H1 (cell line): ENCODE measurements at regions not wholly inside any gene's neighbourhood (a gene's known extent, or its start where the extent isn't known, plus 50 kb on each side); places are given as distances from the start of the nearest gene placed in this dataset.

Experiments
- CTCF ChIA-PET: fragments of 300-600 bp; sonication (Branson Sonifier 250); formaldehyde crosslinking; loops from one replicate; lab custom pipeline; 2021; ENCODE audit not compliant: partially characterized antibody; lab: Charles Lee
- POLR2A ChIA-PET: fragments of 300-600 bp; sonication (Branson Sonifier 250); formaldehyde crosslinking; loops from one replicate; lab custom pipeline; 2021; ENCODE audit warnings: inconsistent platforms; ENCODE audit not compliant: partially characterized antibody; lab: Charles Lee
- DNase-seq, 2 experiments: peaks; one replicate each; pipeline versions ENCODE4 v3.0.0 to v3.0.0-alpha.2; 2010 to 2022; ENCODE audit warnings: low spot score in 2 of 2, low read depth in 1 of 2, mixed read lengths in 1 of 2
- FAIRE-seq: peaks from 2 replicates; lab custom pipeline; 2011; peaks lifted over from hg19 to GRCh38; lab: Jason Lieb, UNC
- H2AFZ ChIP-seq: 2 replicates; pipeline ENCODE4 v1.8.1; 2012; ENCODE audit warnings: low read length, inconsistent platforms
- H2AK5ac ChIP-seq: 2 replicates; pipeline ENCODE4 v1.6.1; 2013; ENCODE audit warnings: low read depth, low read length
- H2BK120ac ChIP-seq: replicated peaks from 2 replicates; pipeline ENCODE3; 2013; ENCODE audit warnings: low read depth, low read length, inconsistent platforms
- H2BK12ac ChIP-seq: 2 replicates; pipeline ENCODE4 v1.6.1; 2013; ENCODE audit warnings: low read depth, low read length
- H2BK15ac ChIP-seq: 2 replicates; pipeline ENCODE4 v1.6.1; 2013; ENCODE audit warnings: low read length
- H2BK20ac ChIP-seq: 2 replicates; pipeline ENCODE4 v1.6.1; 2013; ENCODE audit warnings: low read length
- H2BK5ac ChIP-seq: 2 replicates; pipeline ENCODE4 v1.6.1; 2013; ENCODE audit warnings: low read depth, low read length
- H3K14ac ChIP-seq: 2 replicates; pipeline ENCODE4 v1.6.1; 2013; ENCODE audit warnings: inconsistent platforms; ENCODE audit not compliant: insufficient read length
- H3K18ac ChIP-seq: 2 replicates; pipeline ENCODE4 v1.6.1; 2013; ENCODE audit warnings: low read length; ENCODE audit errors: extremely low read depth
- H3K23ac ChIP-seq: 2 replicates; pipeline ENCODE4 v1.6.1; 2013; ENCODE audit warnings: inconsistent platforms; ENCODE audit not compliant: insufficient read length
- H3K23me2 ChIP-seq: 2 replicates; pipeline ENCODE4 v1.6.1; 2013; ENCODE audit warnings: low read depth, low read length
- H3K27ac ChIP-seq: 2 replicates; pipeline ENCODE4 v1.6.1; 2011; ENCODE audit warnings: low read depth, low read length, inconsistent platforms
- H3K27me3 ChIP-seq, 4 experiments: replicated peaks in 1 of 4; 1 replicate in 1 of 4; 2 replicates in 3 of 4; pipeline versions ENCODE4 v1.6.1 to v1.8.1; 2011 to 2013; ENCODE audit warnings: low read length in 3 of 4, mild to moderate bottlenecking in 3 of 4, inconsistent platforms in 2 of 4, mixed read lengths in 2 of 4, moderate library complexity in 1 of 4; ENCODE audit not compliant: control insufficient read depth in 3 of 4, insufficient read depth in 3 of 4; ENCODE audit errors: extremely low read depth in 1 of 4
- H3K36me3 ChIP-seq, 4 experiments: 2 replicates each; pipeline versions ENCODE4 v1.6.1 to v1.8.1; 2011 to 2013; ENCODE audit warnings: mild to moderate bottlenecking in 4 of 4, low read length in 3 of 4, moderate library complexity in 2 of 4, control low read depth in 1 of 4, inconsistent platforms in 1 of 4; ENCODE audit not compliant: insufficient read depth in 4 of 4, control insufficient read depth in 2 of 4
- H3K4ac ChIP-seq: replicated peaks from 2 replicates; pipeline ENCODE3; 2013; ENCODE audit warnings: low read length, low read depth, mixed read lengths, inconsistent platforms; ENCODE audit not compliant: insufficient read length
- H3K4me1 ChIP-seq, 4 experiments: replicated peaks in 1 of 4; 1 replicate in 1 of 4; 2 replicates in 3 of 4; pipeline versions ENCODE4 v1.6.1 to v1.8.1; 2011 to 2013; ENCODE audit warnings: low read length in 3 of 4, inconsistent platforms in 2 of 4, mixed read lengths in 1 of 4; ENCODE audit not compliant: insufficient read depth in 4 of 4, control insufficient read depth in 3 of 4
- H3K4me2 ChIP-seq, 2 experiments: 2 replicates each; pipeline versions ENCODE4 v1.6.1 to v1.8.1; 2011 to 2013; ENCODE audit warnings: low read depth in 2 of 2, low read length in 2 of 2, control low read depth in 1 of 2, inconsistent platforms in 1 of 2, mild to moderate bottlenecking in 1 of 2; ENCODE audit not compliant: insufficient read depth in 1 of 2
- H3K4me3 ChIP-seq, 4 experiments: fragments of 200-600, 300-600 bp in 1 of 4; sonication (generic), shearing (Covaris generic), sonication (Bioruptor Twin) in 1 of 4; 2 replicates each; pipeline versions ENCODE4 v1.5.1 to v1.8.1; 2011 to 2016; ENCODE audit warnings: low read length in 4 of 4, low read depth in 3 of 4, control low read depth in 2 of 4, inconsistent platforms in 2 of 4, mild to moderate bottlenecking in 2 of 4, mixed read lengths in 1 of 4, moderate library complexity in 1 of 4; ENCODE audit not compliant: insufficient read depth in 2 of 4; ENCODE audit errors: extremely low read depth in 1 of 4
- H3K56ac ChIP-seq: replicated peaks from 2 replicates; pipeline ENCODE3; 2013; ENCODE audit warnings: low read depth, mild to moderate bottlenecking, mixed read lengths, low read length, inconsistent platforms; ENCODE audit not compliant: insufficient read length
- H3K79me1 ChIP-seq: 2 replicates; pipeline ENCODE4 v1.6.1; 2013; ENCODE audit warnings: low read depth, low read length, control low read depth
- H3K79me2 ChIP-seq, 2 experiments: 2 replicates each; pipeline versions ENCODE4 v1.6.1 to v1.8.1; 2012 to 2013; ENCODE audit warnings: low read length in 2 of 2, mild to moderate bottlenecking in 2 of 2, inconsistent platforms in 1 of 2; ENCODE audit not compliant: insufficient read depth in 2 of 2, control insufficient read depth in 1 of 2
- H3K9ac ChIP-seq, 4 experiments: replicated peaks in 1 of 4; 1 replicate in 1 of 4; 2 replicates in 3 of 4; pipeline versions ENCODE4 v1.6.1 to v1.8.1; 2011 to 2013; ENCODE audit warnings: low read depth in 3 of 4, low read length in 3 of 4, control low read depth in 2 of 4, mild to moderate bottlenecking in 2 of 4, moderate library complexity in 2 of 4, inconsistent platforms in 1 of 4; ENCODE audit errors: extremely low read depth in 1 of 4
- H3K9me3 ChIP-seq, 2 experiments: 2 replicates each; pipeline versions ENCODE4 v1.6.1 to v1.8.1; 2012 to 2013; ENCODE audit warnings: mild to moderate bottlenecking in 2 of 2, moderate library complexity in 2 of 2, control low read depth in 1 of 2, inconsistent platforms in 1 of 2, low read depth in 1 of 2, low read length in 1 of 2, mixed read lengths in 1 of 2; ENCODE audit not compliant: insufficient read depth in 2 of 2
- H4K20me1 ChIP-seq, 2 experiments: replicated peaks in 1 of 2; 2 replicates each; pipeline versions ENCODE3 to v1.8.1; 2011 to 2013; ENCODE audit warnings: inconsistent platforms in 2 of 2, low read length in 2 of 2, mild to moderate bottlenecking in 1 of 2; ENCODE audit not compliant: insufficient read depth in 2 of 2, control insufficient read depth in 1 of 2
- H4K5ac ChIP-seq: 2 replicates; pipeline ENCODE4 v1.6.1; 2013; ENCODE audit warnings: low read length, low read depth, mixed read lengths, inconsistent platforms; ENCODE audit not compliant: insufficient read length
- H4K8ac ChIP-seq: 2 replicates; pipeline ENCODE4 v1.8.0; 2013; ENCODE audit warnings: mild to moderate bottlenecking, moderate library complexity, low read length, inconsistent platforms; ENCODE audit not compliant: insufficient read depth; ENCODE audit errors: extremely low read depth
- H4K91ac ChIP-seq: replicated peaks from 2 replicates; pipeline ENCODE3; 2013; ENCODE audit warnings: low read length, mixed read lengths, inconsistent platforms; ENCODE audit not compliant: insufficient read length
- CEBPB ChIP-seq: IDR thresholded peaks from 2 replicates; pipeline ENCODE4 v1.6.1; 2012; ENCODE audit warnings: low read depth, low read length
- EZH2 ChIP-seq: fragments of 200-600 bp; sonication (generic); IDR thresholded peaks from 2 replicates; pipeline ENCODE4 v1.7.1; 2012; ENCODE audit warnings: low read depth, mild to moderate bottlenecking, moderate library complexity, low read length, inconsistent platforms; ENCODE audit not compliant: severe bottlenecking
- KDM5A ChIP-seq: fragments of 200-600 bp; IDR thresholded peaks from 2 replicates; pipeline ENCODE4 v1.7.1; 2012; ENCODE audit warnings: mild to moderate bottlenecking, low read length, inconsistent platforms, mixed read lengths
- PHF8 ChIP-seq: fragments of 200-600 bp; sonication (generic); conservative IDR thresholded peaks from 2 replicates; pipeline ENCODE4 v1.7.1; 2012; ENCODE audit warnings: low read depth, mild to moderate bottlenecking, inconsistent platforms, low read length, moderate library complexity
- POLR2A ChIP-seq, 2 experiments: IDR thresholded peaks; 1 replicate in 1 of 2; 2 replicates in 1 of 2; pipeline ENCODE4 v1.6.1; 2011; ENCODE audit warnings: low read depth in 2 of 2, low read length in 2 of 2, mild to moderate bottlenecking in 2 of 2; ENCODE audit errors: control extremely low read depth in 1 of 2
- POU5F1 ChIP-seq: IDR thresholded peaks from 2 replicates; pipeline ENCODE4 v1.6.1; 2011; ENCODE audit warnings: low read depth, mild to moderate bottlenecking, low read length, moderate library complexity
- RBBP5 ChIP-seq: IDR thresholded peaks from 2 replicates; pipeline ENCODE4 v1.7.1; 2012; ENCODE audit warnings: low read depth, mild to moderate bottlenecking, inconsistent platforms, low read length, moderate library complexity, borderline replicate concordance
- RFX5 ChIP-seq: IDR thresholded peaks from 2 replicates; pipeline ENCODE4 v1.6.1; 2011; ENCODE audit warnings: low read depth, low read length, improper control_type of control experiment, borderline replicate concordance
- RNF2 ChIP-seq: fragments of 200-900, 300-1000 bp; sonication (generic); IDR thresholded peaks from 2 replicates; pipeline ENCODE4 v1.7.1; 2016; ENCODE audit warnings: borderline replicate concordance, low read depth, mild to moderate bottlenecking, antibody characterized with exemption, low read length; ENCODE audit not compliant: poor library complexity, severe bottlenecking; ENCODE audit errors: missing control alignments
- SP4 ChIP-seq: IDR thresholded peaks from 2 replicates; pipeline ENCODE4 v1.6.1; 2012; ENCODE audit warnings: low read length, inconsistent platforms
- TAF1 ChIP-seq: IDR thresholded peaks from 2 replicates; pipeline ENCODE4 v1.6.1; 2011; ENCODE audit warnings: mild to moderate bottlenecking, low read depth, low read length
- ZNF274 ChIP-seq: IDR thresholded peaks from 2 replicates; pipeline ENCODE4 v1.7.0; 2012; ENCODE audit warnings: low read length, borderline replicate concordance; ENCODE audit errors: extremely low read depth
- WGBS, 2 experiments: shearing (Covaris generic) in 1 of 2; methylation state at CpG; one replicate each; pipeline versions ENCODE4 v1.1.6 to v1.1.7; 2013 to 2015; ENCODE audit warnings: low lambda C conversion rate in 2 of 2, mixed read lengths in 2 of 2, inconsistent platforms in 1 of 2, low coverage in 1 of 2, missing lambda C conversion rate in 1 of 2; ENCODE audit not compliant: insufficient replicate concordance in 2 of 2, insufficient coverage in 1 of 2, insufficient read length in 1 of 2; ENCODE audit errors: extremely low coverage in 1 of 2, missing lambda C conversion rate in 1 of 2; 5-methylcytosine and 5-hydroxymethylcytosine counted together
- TF ChIP-seq, protein P1 (sequence below): IDR thresholded peaks from 2 replicates; pipeline ENCODE4 v1.6.1; 2012; ENCODE audit warnings: low read length, inconsistent platforms

DNA sequence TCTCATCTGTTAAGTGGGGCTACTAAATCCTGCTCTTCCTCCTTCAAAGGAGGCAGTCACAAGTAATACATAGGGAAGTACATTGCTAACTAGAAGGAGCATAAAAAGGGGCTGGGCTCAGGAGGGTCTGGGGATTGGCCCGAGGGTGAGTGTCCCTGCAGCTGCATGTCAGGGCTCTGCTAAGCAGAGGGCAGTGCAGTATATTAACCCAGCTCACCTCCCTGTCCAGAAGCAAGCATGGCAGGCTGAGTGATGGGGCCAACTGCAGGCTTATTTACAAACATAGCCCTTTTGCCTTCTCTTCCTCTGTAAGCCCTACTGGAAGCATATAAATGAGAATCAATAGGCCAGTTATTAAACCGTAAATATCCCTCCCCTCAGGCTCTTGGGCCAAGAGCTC lies 143.2 kb upstream of the PCBD1 start:
- CTCF ChIA-PET: interaction anchor here (0.6 to 5.4 kb wide), 14 partner anchors 9 to 129 kb away, joined by 3 to 31 read pairs (median 4); no protein-coding TSS in a partner anchor
- 73% methylated on average over 2 of the region's 2 CpGs; no CpG with 5 or more reads in 1 of the 2 experiments for WGBS, 2 experiments
- H3K18ac ChIP-seq: no peak overlapping the region
- TF ChIP-seq EZH2 (no peak), POU5F1 (no peak), PHF8 (no peak), TAF1 (no peak), POLR2A (IDR thresholded peaks at IDR 0.05; ENCODE audit: control extremely low read depth in 1 of 2, low read depth in 2 of 2, low read length in 2 of 2) (no peak), KDM5A (no peak), ZNF274 (no peak), RNF2 (no peak), SP4 (no peak), RBBP5 (no peak), RFX5 (no peak), CEBPB (no peak)
- TF ChIP-seq, protein P1, sequence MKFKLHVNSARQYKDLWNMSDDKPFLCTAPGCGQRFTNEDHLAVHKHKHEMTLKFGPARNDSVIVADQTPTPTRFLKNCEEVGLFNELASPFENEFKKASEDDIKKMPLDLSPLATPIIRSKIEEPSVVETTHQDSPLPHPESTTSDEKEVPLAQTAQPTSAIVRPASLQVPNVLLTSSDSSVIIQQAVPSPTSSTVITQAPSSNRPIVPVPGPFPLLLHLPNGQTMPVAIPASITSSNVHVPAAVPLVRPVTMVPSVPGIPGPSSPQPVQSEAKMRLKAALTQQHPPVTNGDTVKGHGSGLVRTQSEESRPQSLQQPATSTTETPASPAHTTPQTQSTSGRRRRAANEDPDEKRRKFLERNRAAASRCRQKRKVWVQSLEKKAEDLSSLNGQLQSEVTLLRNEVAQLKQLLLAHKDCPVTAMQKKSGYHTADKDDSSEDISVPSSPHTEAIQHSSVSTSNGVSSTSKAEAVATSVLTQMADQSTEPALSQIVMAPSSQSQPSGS: no peak

More for the DNA sequence above, 143.2 kb upstream of the PCBD1 start:
- no peak overlapping the region for H2BK15ac ChIP-seq
- no peak overlapping the region for H3K14ac ChIP-seq
- no peaks in the 10 kb centered on the region for H3K36me3 ChIP-seq
- no peaks in the 10 kb centered on the region for H4K20me1 ChIP-seq
- H2BK20ac ChIP-seq: no peak overlapping the region
- H3K27me3 ChIP-seq: no peaks in the 10 kb centered on the region; a peak in 1 of 7 replicates
- peaks cover 0 to 2% (median 0%) of the 10 kb centered on the region in 4 experiments; a peak in 1 of 7 replicates for H3K4me1 ChIP-seq
- no peaks in the 10 kb centered on the region for H3K79me1 ChIP-seq
- H4K8ac ChIP-seq: no peak overlapping the region
- POLR2A ChIA-PET: no interaction called here
- H4K5ac ChIP-seq: no peak overlapping the region
- no peak overlapping the region for H2AK5ac ChIP-seq
- no peak overlapping the region for H3K9ac ChIP-seq
- no peak overlapping the region for H3K4me2 ChIP-seq
- no peak overlapping the region for H3K4ac ChIP-seq
- no peak overlapping the region for H3K4me3 ChIP-seq
- H3K23ac ChIP-seq: no peak overlapping the region
- no peaks in the 10 kb centered on the region for H3K9me3 ChIP-seq
- no peak for DNase-seq
- no peak overlapping the region for H2BK5ac ChIP-seq
- H3K56ac ChIP-seq: no peak overlapping the region
- no peak for FAIRE-seq
- no peak overlapping the region for H2AFZ ChIP-seq
- no peak overlapping the region for H3K27ac ChIP-seq
- H2BK120ac ChIP-seq: no peak overlapping the region
- H3K23me2 ChIP-seq: peaks cover 5% of the 10 kb centered on the region; the same call in 1 of the 2 replicates
- H4K91ac ChIP-seq: no peak overlapping the region
- H3K79me2 ChIP-seq: no peaks in the 10 kb centered on the region
- no peak overlapping the region for H2BK12ac ChIP-seq
